Keratinocyte (primary cell): ENCODE measurements at regions not wholly inside any gene's neighbourhood (a gene's known extent, or its start where the extent isn't known, plus 50 kb on each side); places are given as distances from the start of the nearest gene placed in this dataset.

Experiments
- CTCF ChIP-seq, 3 experiments: IDR thresholded peaks in 1 of 3; conservative IDR thresholded peaks in 1 of 3; optimal IDR thresholded peaks in 1 of 3; 2 replicates in 2 of 3; 3 replicates in 1 of 3; pipeline versions ENCODE3 to v1.5.1; 2011; ENCODE audit warnings: low read length in 3 of 3, mild to moderate bottlenecking in 3 of 3, moderate library complexity in 2 of 3, control low read depth in 1 of 3, inconsistent platforms in 1 of 3; ENCODE audit not compliant: insufficient read depth in 2 of 3; ENCODE audit errors: extremely low read depth in 1 of 3
- EZH2 ChIP-seq: IDR thresholded peaks from one replicate; pipeline ENCODE4 v1.6.1; 2012; ENCODE audit warnings: inconsistent platforms, mild to moderate bottlenecking, low read length, moderate library complexity

DNA sequence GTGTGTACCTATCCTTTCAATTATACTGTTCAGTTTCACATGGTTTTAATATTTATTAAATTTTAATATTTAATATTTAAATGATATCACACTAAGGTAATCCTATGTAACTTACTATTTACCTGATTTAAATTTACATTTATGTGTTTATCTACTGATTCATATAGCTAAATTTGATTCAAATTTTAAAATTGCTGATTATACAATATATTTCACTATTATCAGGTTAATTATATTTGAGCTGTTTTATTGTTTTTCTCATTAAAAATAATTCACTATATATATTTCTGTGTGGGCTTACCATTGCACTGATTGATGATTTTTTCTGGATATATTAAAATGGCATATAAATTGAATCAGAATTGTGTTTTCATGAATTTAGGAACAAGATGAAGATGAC is 1923.5 kb downstream of the STIM2 start:
- TF ChIP-seq CTCF (optimal IDR thresholded peaks at IDR 0.05 in 1 of 3, IDR thresholded peaks at IDR 0.05 in 1 of 3, conservative IDR thresholded peaks at IDR 0.05 in 1 of 3; ENCODE audit: extremely low read depth in 1 of 3, insufficient read depth in 2 of 3, low read length in 3 of 3) (no peak), EZH2 (no peak)
